Endodermal cell (in vitro differentiated cells): ENCODE measurements at regions not wholly inside any gene's neighbourhood (a gene's known extent, or its start where the extent isn't known, plus 50 kb on each side); places are given as distances from the start of the nearest gene placed in this dataset.
A peak's percentile ranks its signal among the peaks of the same experiment; 100 is the strongest.

Experiments used
- DNase-seq: peaks from one replicate; pipeline ENCODE4 v3.0.0-alpha.2; 2017
- H3K27ac ChIP-seq: 2 replicates; pipeline ENCODE4 v1.5.1; 2013; ENCODE audit warnings: mild to moderate bottlenecking, low read depth, low read length, moderate library complexity
- H3K27me3 ChIP-seq: 2 replicates; pipeline ENCODE4 v1.6.1; 2013; ENCODE audit warnings: mild to moderate bottlenecking, low read length, moderate library complexity; ENCODE audit not compliant: insufficient read depth, control insufficient read depth, poor library complexity, severe bottlenecking
- H3K36me3 ChIP-seq: 2 replicates; pipeline ENCODE4 v1.7.0; 2013; ENCODE audit warnings: mild to moderate bottlenecking, low read length, moderate library complexity; ENCODE audit not compliant: control insufficient read depth, insufficient read depth
- H3K4me1 ChIP-seq: one replicate; pipeline ENCODE4 v1.7.0; 2013; ENCODE audit warnings: low read length; ENCODE audit not compliant: control insufficient read depth, insufficient read depth
- H3K4me3 ChIP-seq: 2 replicates; pipeline ENCODE4 v1.5.1; 2013; ENCODE audit warnings: mild to moderate bottlenecking, low read length, moderate library complexity
- H3K9ac ChIP-seq: 2 replicates; pipeline ENCODE4 v1.6.1; 2013; ENCODE audit warnings: mild to moderate bottlenecking, low read length, moderate library complexity; ENCODE audit not compliant: poor library complexity, severe bottlenecking; ENCODE audit errors: extremely low read depth
- H3K9me3 ChIP-seq: 2 replicates; pipeline ENCODE4 v1.6.1; 2013; ENCODE audit warnings: mild to moderate bottlenecking, low read length, moderate library complexity; ENCODE audit not compliant: control insufficient read depth
- H3K27ac Mint-ChIP-seq: 2 replicates; pipeline ENCODE4 v1.8.0; 2020; ENCODE audit warnings: mixed read lengths
- H3K27me3 Mint-ChIP-seq: 2 replicates; pipeline ENCODE4 v1.8.0; 2021; ENCODE audit warnings: mild to moderate bottlenecking, mixed read lengths; ENCODE audit not compliant: insufficient read depth
- H3K36me3 Mint-ChIP-seq: 2 replicates; pipeline ENCODE4 v1.8.0; 2020; ENCODE audit warnings: low read depth, mixed read lengths
- H3K4me1 Mint-ChIP-seq: 2 replicates; pipeline ENCODE4 v1.8.0; 2020; ENCODE audit warnings: mixed read lengths
- H3K4me3 Mint-ChIP-seq: 2 replicates; pipeline ENCODE4 v1.8.0; 2020; ENCODE audit warnings: mild to moderate bottlenecking, moderate library complexity, mixed read lengths
- H3K9me3 Mint-ChIP-seq: 2 replicates; pipeline ENCODE4 v1.8.0; 2020; ENCODE audit warnings: mild to moderate bottlenecking, mixed read lengths
- CTCF ChIP-seq: fragments of 200-600 bp; sonication (generic); conservative IDR thresholded peaks from 2 replicates; pipeline ENCODE4 v1.5.0; 2021; ENCODE audit warnings: antibody characterized with exemption, mild to moderate bottlenecking
- WGBS, 2 experiments: methylation state at CpG; one replicate each; pipeline versions ENCODE4 v1.1.5 to v1.1.7; 2013; ENCODE audit warnings: missing lambda C conversion rate in 2 of 2, mixed read lengths in 1 of 2; ENCODE audit not compliant: insufficient coverage in 1 of 2, insufficient read length in 1 of 2; 5-methylcytosine and 5-hydroxymethylcytosine counted together

DNA sequence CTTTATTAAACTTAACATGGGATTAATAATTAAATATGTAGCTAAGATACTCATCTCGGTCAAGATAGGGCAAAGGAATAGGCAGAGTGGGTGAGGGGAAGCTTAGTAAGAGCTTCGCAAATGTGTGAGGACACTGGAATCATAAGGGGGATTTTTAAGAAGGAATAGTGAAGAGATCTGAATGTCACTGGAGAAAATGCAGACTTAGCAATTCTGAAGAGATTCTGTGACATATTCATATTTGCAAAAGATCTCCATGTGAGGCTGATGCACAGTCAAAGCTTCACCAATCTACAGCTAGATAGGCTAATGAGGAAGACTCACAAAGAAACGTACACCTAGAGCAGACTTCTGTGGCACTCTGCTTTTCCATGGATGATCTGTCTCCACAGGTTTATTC, 1202.8 kb upstream of the CDH6 start:
- no peak overlapping the region for H3K9ac ChIP-seq
- H3K36me3 Mint-ChIP-seq = no peaks in the 10 kb centered on the region
- no peak overlapping the region for H3K27ac Mint-ChIP-seq
- no peaks in the 10 kb centered on the region for H3K4me1 Mint-ChIP-seq
- no peaks in the 10 kb centered on the region for H3K4me1 ChIP-seq
- H3K4me3 ChIP-seq = no peak overlapping the region
- no peaks in the 10 kb centered on the region for H3K9me3 ChIP-seq
- no peaks in the 10 kb centered on the region for H3K27me3 Mint-ChIP-seq
- no peaks in the 10 kb centered on the region for H3K36me3 ChIP-seq
- H3K27ac ChIP-seq = no peak overlapping the region
- TF ChIP-seq CTCF = no peak
- H3K27me3 ChIP-seq = no peaks in the 10 kb centered on the region
- no peaks in the 10 kb centered on the region for H3K9me3 Mint-ChIP-seq
- no peak for DNase-seq
- no peak overlapping the region for H3K4me3 Mint-ChIP-seq
- 96 to 97% methylated on average over 3 of the region's 3 CpGs for WGBS, 2 experiments

DNA sequence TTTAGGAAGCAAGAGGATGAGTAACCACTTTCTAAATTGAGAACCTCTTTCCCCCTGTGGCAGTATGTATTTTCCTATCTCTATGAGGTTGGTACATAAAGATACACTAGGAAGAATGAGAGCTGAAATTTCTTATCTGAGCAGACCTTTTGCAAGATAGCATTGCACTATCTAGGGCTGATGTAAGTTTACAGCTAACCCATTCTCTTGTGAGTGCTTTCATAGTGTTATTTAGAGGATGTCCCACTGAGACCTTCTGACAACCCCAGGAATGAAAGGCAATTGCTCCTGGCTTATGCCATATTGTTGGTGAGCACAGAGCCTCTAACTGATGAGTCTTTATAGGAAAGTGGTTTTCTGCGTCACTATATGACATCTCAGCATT, 1209.3 kb upstream of the CDH6 start:
- Mint-ChIP-seq H3K9me3 (no peaks in the 10 kb centered on the region), H3K4me1 (peaks cover 8% of the 10 kb centered on the region), H3K36me3 (no peaks in the 10 kb centered on the region), H3K27ac (no peak overlapping the region), H3K27me3 (no peaks in the 10 kb centered on the region), H3K4me3 (no peak overlapping the region)
- Histone ChIP-seq H3K36me3 (no peaks in the 10 kb centered on the region), H3K9ac (no peak overlapping the region), H3K4me1 (peaks cover 5% of the 10 kb centered on the region), H3K4me3 (peak overlapping the region; percentile 21), H3K27me3 (no peaks in the 10 kb centered on the region), H3K9me3 (no peaks in the 10 kb centered on the region), H3K27ac (no peak overlapping the region)
- no peak for TF ChIP-seq CTCF
- WGBS, 2 experiments = 100% methylated on average over 1 of the region's 1 CpG; no CpG with 5 or more reads in 1 of the 2 experiments
- DNase-seq = no peak

DNA sequence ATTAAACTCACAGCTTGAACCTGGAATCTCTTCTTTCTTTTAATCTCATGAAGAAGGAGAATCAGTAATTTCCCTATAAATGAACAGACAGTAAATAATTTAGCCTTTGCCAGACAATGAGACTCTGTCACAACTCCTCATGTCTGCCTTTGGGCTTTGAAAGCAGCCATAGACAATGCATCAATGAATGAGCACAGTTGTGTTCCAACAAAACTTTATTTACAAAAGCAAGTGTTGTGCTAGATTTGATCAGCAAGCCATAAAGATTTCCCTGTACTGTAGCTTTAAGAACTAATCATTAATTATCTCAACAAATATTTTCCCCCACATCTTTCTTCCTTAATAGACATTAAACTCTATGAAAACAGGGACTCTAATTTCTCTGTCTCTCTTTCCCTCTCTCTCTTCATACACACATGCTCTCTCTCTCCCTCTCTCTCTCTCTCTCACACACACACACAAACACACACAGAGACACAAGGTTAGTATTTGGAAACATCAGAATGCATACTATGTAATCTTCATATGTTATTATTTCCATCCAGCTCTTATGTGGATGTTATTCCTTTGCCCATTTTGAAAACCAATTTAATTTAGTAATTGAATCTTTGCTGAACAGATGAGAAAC, 1209.8 kb upstream of the CDH6 start:
- Histone ChIP-seq H3K27ac (no peak overlapping the region), H3K9me3 (no peaks in the 10 kb centered on the region), H3K9ac (no peak overlapping the region), H3K36me3 (no peaks in the 10 kb centered on the region), H3K4me3 (peak overlapping the region; percentile 21), H3K4me1 (peaks cover 5% of the 10 kb centered on the region), H3K27me3 (no peaks in the 10 kb centered on the region)
- H3K9me3 Mint-ChIP-seq = no peaks in the 10 kb centered on the region
- no peak overlapping the region for H3K27ac Mint-ChIP-seq
- no peak for TF ChIP-seq CTCF
- H3K4me3 Mint-ChIP-seq = no peak overlapping the region
- no peak for DNase-seq
- H3K4me1 Mint-ChIP-seq = peaks cover 8% of the 10 kb centered on the region
- no peaks in the 10 kb centered on the region for H3K27me3 Mint-ChIP-seq
- no peaks in the 10 kb centered on the region for H3K36me3 Mint-ChIP-seq
